ENCODE measurements at regions not wholly inside any gene's neighbourhood (a gene's known extent, or its start where the extent isn't known, plus 50 kb on each side); places are given as distances from the start of the nearest gene placed in this dataset.

GRCh38 chr5:4625206-4625896, 514.8 kb upstream of the ADAMTS16 start:
- no peak overlapping the region for H3K27ac ChIP-seq (replicated peaks)
- H3K27me3 ChIP-seq (ENCODE audit: insufficient read depth, poor library complexity, severe bottlenecking), result no peaks in the 10 kb centered on the region
- TF ChIP-seq REST (IDR thresholded peaks at IDR 0.05; ENCODE audit: insufficient replicate concordance, low read depth) (no peak), GABPA (IDR thresholded peaks at IDR 0.05; ENCODE audit: low read depth) (no peak), POLR2AphosphoS5 (IDR thresholded peaks at IDR 0.05; ENCODE audit: low read depth) (no peak), SPI1 (IDR thresholded peaks at IDR 0.05; ENCODE audit: borderline replicate concordance, low read depth) (no peak)
- H3K4me3 ChIP-seq (replicated peaks; ENCODE audit: insufficient read depth, low read length), result no peak overlapping the region
- DNase-seq (ENCODE audit: low read depth in 1 of 2, low spot score in 1 of 2), result no peak

GRCh38 chr5:4627131-4627530, 513.0 kb upstream of the ADAMTS16 start:
- TF ChIP-seq CTCF (IDR thresholded peaks at IDR 0.05; ENCODE audit: insufficient read depth, low read length), result no peak
- TF ChIP-seq REST (IDR thresholded peaks at IDR 0.05; ENCODE audit: insufficient replicate concordance, low read depth), result no peak
- no peak for TF ChIP-seq GABPA (IDR thresholded peaks at IDR 0.05; ENCODE audit: low read depth)
- TF ChIP-seq POLR2AphosphoS5 (IDR thresholded peaks at IDR 0.05; ENCODE audit: low read depth), result no peak
- TF ChIP-seq SPI1 (IDR thresholded peaks at IDR 0.05; ENCODE audit: borderline replicate concordance, low read depth), result no peak
- no peak overlapping the region for H3K27ac ChIP-seq (replicated peaks)

GRCh38 chr5:4627929-4628328, 512.2 kb upstream of the ADAMTS16 start:
- no peak for DNase-seq (ENCODE audit: low read depth in 1 of 2, low spot score in 1 of 2)
- TF ChIP-seq REST (IDR thresholded peaks at IDR 0.05; ENCODE audit: insufficient replicate concordance, low read depth) (no peak), CTCF (IDR thresholded peaks at IDR 0.05; ENCODE audit: insufficient read depth, low read length) (no peak), SPI1 (IDR thresholded peaks at IDR 0.05; ENCODE audit: borderline replicate concordance, low read depth) (no peak)
- no peak overlapping the region for H3K4me3 ChIP-seq (replicated peaks; ENCODE audit: insufficient read depth, low read length)
- H3K27me3 ChIP-seq (ENCODE audit: insufficient read depth, poor library complexity, severe bottlenecking), result no peaks in the 10 kb centered on the region
- no peak overlapping the region for H3K27ac ChIP-seq (replicated peaks)

More at GRCh38 chr5:4627131-4627530, 513.0 kb upstream of the ADAMTS16 start:
- H3K27me3 ChIP-seq (ENCODE audit: insufficient read depth, poor library complexity, severe bottlenecking), result no peaks in the 10 kb centered on the region
- DNase-seq (ENCODE audit: low read depth in 1 of 2, low spot score in 1 of 2), result no peak
- H3K4me3 ChIP-seq (replicated peaks; ENCODE audit: insufficient read depth, low read length), result no peak overlapping the region
